ENCODE measurements at regions not wholly inside any gene's neighbourhood (a gene's known extent, or its start where the extent isn't known, plus 50 kb on each side); places are given as distances from the start of the nearest gene placed in this dataset.

DNA sequence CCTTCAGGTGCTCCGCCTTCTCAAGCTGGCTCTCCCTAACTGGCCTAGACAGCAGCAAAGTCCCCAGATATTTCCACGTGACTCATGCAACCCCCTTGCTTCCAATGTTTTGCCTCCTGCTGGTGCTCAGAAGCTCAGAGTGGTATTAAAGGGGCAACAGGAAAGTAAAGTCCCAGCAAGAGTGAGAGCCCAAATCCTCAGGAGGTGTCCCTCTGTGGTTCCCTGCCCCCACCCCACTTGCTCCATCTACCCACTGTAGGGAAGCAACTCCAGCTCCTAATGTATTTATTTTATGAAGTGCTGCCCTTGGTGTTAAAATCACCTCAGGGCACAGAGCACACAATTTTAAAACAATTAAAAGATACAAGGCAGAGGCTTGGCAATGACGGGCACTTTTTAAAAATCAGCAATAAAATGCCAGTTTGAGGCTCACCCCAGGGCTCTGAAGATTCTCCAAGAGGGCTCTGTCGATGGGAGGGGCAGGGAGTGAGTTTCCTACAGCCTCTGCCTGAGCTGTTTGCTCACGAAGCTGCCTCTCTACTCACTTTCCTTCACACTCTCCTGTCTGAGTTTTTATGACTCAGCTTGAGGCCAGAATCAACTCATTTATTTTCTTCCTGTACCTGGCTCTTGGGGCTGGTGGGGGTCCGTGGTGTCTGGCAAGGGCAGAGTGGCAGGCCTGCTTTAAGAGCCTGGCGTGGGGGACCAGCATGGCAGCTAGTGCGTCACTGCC, 81.9 kb upstream of the MAX start:
- no peak for TF ChIP-seq TAF1 (IDR thresholded peaks at IDR 0.05; ENCODE audit: low read depth, low read length)
- TF ChIP-seq POU2F2 (IDR thresholded peaks at IDR 0.05; ENCODE audit: low read depth, low read length), result no peak
- no peak for TF ChIP-seq POLR2A (IDR thresholded peaks at IDR 0.05; ENCODE audit: low read depth, low read length)
- no peak for TF ChIP-seq POLR2AphosphoS5 (IDR thresholded peaks at IDR 0.05; ENCODE audit: low read depth, low read length)
- no peak for TF ChIP-seq PAX5 (IDR thresholded peaks at IDR 0.05; ENCODE audit: insufficient read depth, low read length, severe bottlenecking)
- no peak for TF ChIP-seq SPI1 (IDR thresholded peaks at IDR 0.05; ENCODE audit: low read depth, low read length)
- FAIRE-seq, result no peak
- no peak for DNase-seq (ENCODE audit: insufficient read length, low spot score)

DNA sequence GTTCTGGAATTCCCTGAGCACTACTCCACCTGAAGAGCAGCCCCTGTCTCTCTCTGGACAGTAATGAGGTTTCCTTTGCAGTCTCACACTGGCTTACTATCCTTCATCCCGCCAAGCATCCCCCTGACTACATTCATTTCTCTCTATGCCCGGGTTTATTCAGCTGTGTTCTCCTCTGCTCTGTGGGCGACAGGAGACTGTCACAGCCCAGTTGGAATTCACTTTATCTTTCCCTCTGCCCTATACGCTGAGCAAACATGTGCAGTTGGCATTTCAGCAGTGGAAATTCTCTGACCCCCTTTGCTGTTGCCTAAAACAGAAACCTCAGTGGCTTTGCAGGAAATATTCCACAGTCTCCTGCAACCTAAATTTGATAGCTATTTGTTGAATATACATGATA, 83.5 kb upstream of the MAX start:
- DNase-seq (ENCODE audit: insufficient read length, low spot score) (no peak), FAIRE-seq (no peak)
- TF ChIP-seq POU2F2 (IDR thresholded peaks at IDR 0.05; ENCODE audit: low read depth, low read length), result no peak
- TF ChIP-seq PAX5 (IDR thresholded peaks at IDR 0.05; ENCODE audit: insufficient read depth, low read length, severe bottlenecking), result no peak
- no peak for TF ChIP-seq SPI1 (IDR thresholded peaks at IDR 0.05; ENCODE audit: low read depth, low read length)
- TF ChIP-seq TAF1 (IDR thresholded peaks at IDR 0.05; ENCODE audit: low read depth, low read length), result no peak
- no peak for TF ChIP-seq POLR2A (IDR thresholded peaks at IDR 0.05; ENCODE audit: low read depth, low read length)
- TF ChIP-seq POLR2AphosphoS5 (IDR thresholded peaks at IDR 0.05; ENCODE audit: low read depth, low read length), result no peak

DNA sequence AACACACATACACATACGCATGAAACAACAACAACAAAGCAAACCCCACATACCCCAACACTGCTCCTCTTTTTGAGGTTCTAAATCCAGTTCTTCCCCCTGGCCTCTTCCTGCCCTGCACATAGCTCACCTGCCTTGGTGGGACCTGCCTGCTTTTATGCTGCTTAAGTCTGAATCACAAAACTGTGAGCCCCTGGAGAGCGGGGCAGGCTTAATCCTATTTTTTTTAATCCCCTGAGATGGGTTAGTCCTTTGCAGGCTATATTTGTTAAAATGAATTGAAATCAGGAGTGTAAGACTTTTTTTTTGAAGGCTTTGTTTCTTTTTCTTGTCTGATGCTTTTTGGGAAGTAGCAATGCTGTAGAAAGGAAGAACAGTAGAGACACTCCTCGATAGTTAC, 84.6 kb upstream of the MAX start:
- FAIRE-seq (no peak), DNase-seq (ENCODE audit: insufficient read length, low spot score) (no peak)
- TF ChIP-seq PAX5 (IDR thresholded peaks at IDR 0.05; ENCODE audit: insufficient read depth, low read length, severe bottlenecking), result no peak
- no peak for TF ChIP-seq POLR2A (IDR thresholded peaks at IDR 0.05; ENCODE audit: low read depth, low read length)
- TF ChIP-seq TAF1 (IDR thresholded peaks at IDR 0.05; ENCODE audit: low read depth, low read length), result no peak
- no peak for TF ChIP-seq SPI1 (IDR thresholded peaks at IDR 0.05; ENCODE audit: low read depth, low read length)
- no peak for TF ChIP-seq POLR2AphosphoS5 (IDR thresholded peaks at IDR 0.05; ENCODE audit: low read depth, low read length)
- TF ChIP-seq POU2F2 (IDR thresholded peaks at IDR 0.05; ENCODE audit: low read depth, low read length), result no peak

DNA sequence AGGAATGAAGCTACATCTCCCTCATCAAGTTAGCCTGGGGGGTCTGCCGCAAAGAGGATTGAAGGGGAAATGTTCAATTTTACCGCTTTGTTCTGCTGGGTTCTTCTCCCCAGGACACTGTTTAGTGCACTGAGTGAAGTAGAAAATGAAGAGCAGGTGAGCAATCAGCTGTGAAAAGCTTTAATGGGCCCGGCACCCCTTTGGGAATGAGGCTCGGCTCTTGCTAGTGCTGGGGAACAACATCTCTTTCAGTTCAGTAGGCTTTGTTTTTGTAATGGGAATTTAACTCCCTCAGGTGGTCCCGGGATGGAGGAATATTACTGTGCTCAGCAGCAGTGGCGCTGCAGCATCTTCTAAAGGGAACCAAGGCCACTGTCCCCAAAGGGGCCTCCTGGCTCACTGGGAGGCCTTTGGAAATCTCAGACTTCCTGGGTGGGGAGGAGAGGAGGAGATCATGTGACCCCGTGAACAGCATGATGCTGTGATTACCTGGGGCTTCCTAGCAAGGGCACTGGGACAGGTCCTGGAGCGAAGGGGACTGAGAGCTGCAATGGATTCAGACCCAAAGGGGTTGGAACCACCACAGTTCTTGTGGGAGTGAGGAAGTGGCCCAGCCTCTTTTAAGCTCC, 85.2 kb upstream of the MAX start:
- DNase-seq (ENCODE audit: insufficient read length, low spot score), result no peak
- TF ChIP-seq SPI1 (IDR thresholded peaks at IDR 0.05; ENCODE audit: low read depth, low read length) (no peak), POLR2A (IDR thresholded peaks at IDR 0.05; ENCODE audit: low read depth, low read length) (no peak), TAF1 (IDR thresholded peaks at IDR 0.05; ENCODE audit: low read depth, low read length) (no peak), PAX5 (IDR thresholded peaks at IDR 0.05; ENCODE audit: insufficient read depth, low read length, severe bottlenecking) (no peak), POLR2AphosphoS5 (IDR thresholded peaks at IDR 0.05; ENCODE audit: low read depth, low read length) (no peak), POU2F2 (IDR thresholded peaks at IDR 0.05; ENCODE audit: low read depth, low read length) (no peak)
- no peak for FAIRE-seq

DNA sequence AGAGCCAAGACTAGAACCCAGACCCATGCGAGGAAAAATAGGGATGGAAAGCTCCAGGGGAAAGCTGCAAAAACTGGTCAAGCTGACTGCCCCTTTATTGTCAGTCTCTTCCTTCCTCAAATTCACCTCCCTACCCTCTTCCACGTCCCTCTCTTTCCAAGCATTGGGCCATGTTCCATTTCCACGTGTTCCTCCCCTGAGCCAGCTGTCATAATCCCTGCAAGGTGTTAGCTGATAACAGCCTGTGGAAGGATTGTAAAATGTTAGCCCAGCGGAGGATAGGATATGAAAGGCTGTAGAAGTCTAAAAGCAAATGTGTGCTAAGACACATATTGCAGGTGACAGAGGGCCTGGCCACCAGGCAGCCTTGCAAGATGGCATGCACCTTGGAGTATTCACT, 88.0 kb upstream of the MAX start:
- TF ChIP-seq POLR2A (IDR thresholded peaks at IDR 0.05; ENCODE audit: low read depth, low read length), result no peak
- no peak for TF ChIP-seq TAF1 (IDR thresholded peaks at IDR 0.05; ENCODE audit: low read depth, low read length)
- TF ChIP-seq PAX5 (IDR thresholded peaks at IDR 0.05; ENCODE audit: insufficient read depth, low read length, severe bottlenecking), result no peak
- no peak for TF ChIP-seq POU2F2 (IDR thresholded peaks at IDR 0.05; ENCODE audit: low read depth, low read length)
- no peak for TF ChIP-seq POLR2AphosphoS5 (IDR thresholded peaks at IDR 0.05; ENCODE audit: low read depth, low read length)
- TF ChIP-seq SPI1 (IDR thresholded peaks at IDR 0.05; ENCODE audit: low read depth, low read length), result no peak
- DNase-seq (ENCODE audit: insufficient read length, low spot score), result no peak
- no peak for FAIRE-seq

DNA sequence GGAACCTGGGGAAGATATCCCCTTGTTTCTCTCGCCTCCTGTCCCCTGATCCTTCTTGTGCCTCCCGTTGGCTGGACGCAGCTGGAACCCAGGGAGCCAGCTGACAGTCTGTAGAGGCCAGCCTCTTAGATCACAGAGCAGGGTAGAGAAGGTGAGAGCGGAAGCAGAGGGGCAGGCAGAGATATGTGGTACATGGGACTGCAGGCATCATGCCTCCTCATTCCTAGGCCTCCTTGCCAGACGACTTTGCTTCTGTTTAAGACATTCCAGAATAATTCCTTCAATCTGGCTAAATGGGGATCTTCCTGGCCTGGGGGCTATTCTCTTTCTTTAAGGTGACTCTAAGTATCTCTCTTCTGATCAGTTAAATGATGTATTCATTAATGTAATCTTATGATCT, 89.4 kb upstream of the MAX start:
- DNase-seq (ENCODE audit: insufficient read length, low spot score), result no peak
- TF ChIP-seq TAF1 (IDR thresholded peaks at IDR 0.05; ENCODE audit: low read depth, low read length) (no peak), PAX5 (IDR thresholded peaks at IDR 0.05; ENCODE audit: insufficient read depth, low read length, severe bottlenecking) (no peak), POU2F2 (IDR thresholded peaks at IDR 0.05; ENCODE audit: low read depth, low read length) (no peak), POLR2A (IDR thresholded peaks at IDR 0.05; ENCODE audit: low read depth, low read length) (no peak), SPI1 (IDR thresholded peaks at IDR 0.05; ENCODE audit: low read depth, low read length) (no peak), POLR2AphosphoS5 (IDR thresholded peaks at IDR 0.05; ENCODE audit: low read depth, low read length) (no peak)
- no peak for FAIRE-seq

DNA sequence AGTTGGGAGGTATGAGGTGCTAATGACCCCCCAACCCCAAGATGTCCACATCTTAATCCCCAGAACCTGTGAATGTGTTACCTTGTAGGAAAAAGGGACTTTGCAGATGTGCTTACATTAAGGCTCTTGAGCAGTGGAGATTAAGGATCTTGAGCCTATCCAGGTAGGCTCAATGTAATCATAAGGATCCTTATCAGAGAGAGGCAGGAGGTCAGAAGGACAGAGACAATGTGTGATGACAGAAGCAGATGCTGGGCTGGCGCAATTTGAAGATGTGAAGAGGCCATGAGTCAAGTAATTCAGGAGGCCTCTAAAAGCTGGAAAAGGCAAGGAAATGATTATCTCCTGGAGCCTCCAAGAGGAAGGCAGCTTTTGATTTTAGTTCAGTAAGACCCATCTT, 90.4 kb upstream of the MAX start:
- FAIRE-seq (no peak), DNase-seq (ENCODE audit: insufficient read length, low spot score) (no peak)
- TF ChIP-seq POU2F2 (IDR thresholded peaks at IDR 0.05; ENCODE audit: low read depth, low read length) (no peak), SPI1 (IDR thresholded peaks at IDR 0.05; ENCODE audit: low read depth, low read length) (no peak), TAF1 (IDR thresholded peaks at IDR 0.05; ENCODE audit: low read depth, low read length) (no peak), POLR2A (IDR thresholded peaks at IDR 0.05; ENCODE audit: low read depth, low read length) (no peak), POLR2AphosphoS5 (IDR thresholded peaks at IDR 0.05; ENCODE audit: low read depth, low read length) (no peak), PAX5 (IDR thresholded peaks at IDR 0.05; ENCODE audit: insufficient read depth, low read length, severe bottlenecking) (no peak)

DNA sequence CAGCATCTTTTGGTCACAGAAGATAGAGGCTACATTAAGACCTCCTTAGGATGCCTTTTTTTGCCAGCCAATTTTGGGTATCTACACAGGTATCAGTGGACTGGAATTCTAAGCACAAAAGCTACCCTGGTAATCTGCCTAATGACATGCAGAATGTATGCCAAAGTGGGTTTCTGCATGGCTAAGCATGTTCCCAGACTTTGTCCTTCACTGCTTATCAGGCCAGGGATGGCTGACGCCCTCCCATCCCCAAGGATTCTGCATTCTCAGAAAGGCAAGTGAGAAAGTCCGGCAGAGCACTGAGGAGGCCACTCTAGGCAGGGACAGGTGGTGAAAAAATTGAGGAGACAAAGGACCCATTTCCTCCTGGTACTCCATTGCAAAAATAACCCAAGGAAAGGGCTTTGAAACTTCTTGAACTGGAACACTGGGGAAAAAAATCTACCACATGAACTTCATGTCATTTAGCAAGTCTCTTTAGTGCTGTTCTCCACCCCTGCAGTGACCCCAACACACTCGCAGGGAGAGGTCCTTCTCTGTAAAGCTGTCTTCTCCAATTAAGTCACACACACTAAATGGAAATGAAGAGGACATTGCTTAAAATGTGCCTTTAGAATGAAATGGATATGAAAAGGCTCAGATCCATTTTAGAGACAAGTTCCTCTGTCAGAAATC, 91.7 kb upstream of the MAX start:
- FAIRE-seq (peak; percentile 73), DNase-seq (ENCODE audit: insufficient read length, low spot score) (no peak)
- TF ChIP-seq POU2F2 (IDR thresholded peaks at IDR 0.05; ENCODE audit: low read depth, low read length) (no peak), PAX5 (IDR thresholded peaks at IDR 0.05; ENCODE audit: insufficient read depth, low read length, severe bottlenecking) (no peak), POLR2A (IDR thresholded peaks at IDR 0.05; ENCODE audit: low read depth, low read length) (no peak), TAF1 (IDR thresholded peaks at IDR 0.05; ENCODE audit: low read depth, low read length) (no peak), SPI1 (IDR thresholded peaks at IDR 0.05; ENCODE audit: low read depth, low read length) (no peak), POLR2AphosphoS5 (IDR thresholded peaks at IDR 0.05; ENCODE audit: low read depth, low read length) (no peak)

All from GM12891 (cell line).